Activated CD8-positive, alpha-beta memory T cell treated with anti-CD3 and anti-CD28 coated beads, Interleukin-2, amount 50 U/mL, for 48 hours (primary cell): ENCODE measurements at regions not wholly inside any gene's neighbourhood (a gene's known extent, or its start where the extent isn't known, plus 50 kb on each side); places are given as distances from the start of the nearest gene placed in this dataset.

Experiments used
- DNase-seq: peaks from one replicate; pipeline ENCODE4 v3.0.0-alpha.2; 2020

DNA sequence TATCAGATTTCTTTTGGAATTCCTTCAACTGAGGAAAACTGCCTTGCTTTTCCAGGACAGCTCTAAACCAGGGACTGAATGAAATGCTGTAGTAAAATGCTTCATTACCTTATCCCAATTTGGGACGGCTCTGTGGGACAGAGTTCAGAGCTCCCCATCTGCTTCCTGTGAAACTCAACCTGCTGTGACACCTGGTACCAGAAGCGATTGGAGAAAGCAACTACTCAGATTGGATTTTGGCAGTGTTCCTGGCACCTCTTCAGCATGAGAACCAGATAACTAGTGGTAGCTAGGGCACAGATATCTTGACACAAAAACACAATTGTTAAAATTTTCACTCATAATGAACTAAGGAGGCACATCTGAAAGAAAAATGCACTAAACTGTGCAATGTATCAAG, 539.1 kb downstream of the SI start:
- no peak for DNase-seq

DNA sequence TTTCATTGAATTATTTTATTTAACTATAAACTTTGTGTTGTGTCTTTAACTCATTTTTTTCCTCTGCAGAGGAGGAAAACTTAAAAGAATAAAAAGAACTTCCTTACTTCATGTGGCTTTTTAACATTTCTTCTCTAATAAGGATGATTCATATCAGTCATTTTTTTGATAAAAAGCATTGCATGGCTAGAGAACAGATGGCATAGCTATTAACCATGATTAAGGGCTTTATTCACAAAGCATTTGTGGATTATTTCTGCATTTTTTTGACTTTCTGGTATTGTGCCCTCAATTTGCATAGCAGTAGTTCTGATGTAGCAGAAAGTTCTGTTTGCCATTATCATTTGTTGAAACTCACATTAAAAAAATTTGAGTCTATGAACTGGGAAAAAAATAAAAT, 540.8 kb downstream of the SI start:
- DNase-seq, result no peak

- DNase-seq, result no peak
These were observed 545.0 kb downstream of the SI start for GRCh38 chr3:164533275-164533674.

- no peak for DNase-seq
These were observed 552.0 kb downstream of the SI start for GRCh38 chr3:164526250-164526649.

DNA sequence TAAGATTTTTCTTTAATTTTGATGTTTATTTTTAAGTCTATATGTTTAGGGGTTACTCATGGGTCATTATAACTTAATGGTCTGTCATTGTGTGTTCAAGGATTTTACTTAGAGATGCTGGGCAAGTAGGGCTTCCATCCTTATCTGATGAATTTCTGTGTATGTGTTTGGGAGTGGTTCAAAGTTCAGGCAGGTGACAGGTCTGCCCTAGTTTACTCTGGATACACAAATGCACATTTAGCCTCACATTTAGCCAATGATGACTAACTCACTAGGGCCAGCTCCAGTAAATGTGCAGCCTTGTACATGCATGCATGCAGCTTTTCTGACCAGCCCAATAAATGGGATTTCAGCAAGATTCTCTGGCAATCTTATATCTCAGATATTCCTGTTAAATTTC, 554.1 kb downstream of the SI start:
- DNase-seq, result no peak

DNA sequence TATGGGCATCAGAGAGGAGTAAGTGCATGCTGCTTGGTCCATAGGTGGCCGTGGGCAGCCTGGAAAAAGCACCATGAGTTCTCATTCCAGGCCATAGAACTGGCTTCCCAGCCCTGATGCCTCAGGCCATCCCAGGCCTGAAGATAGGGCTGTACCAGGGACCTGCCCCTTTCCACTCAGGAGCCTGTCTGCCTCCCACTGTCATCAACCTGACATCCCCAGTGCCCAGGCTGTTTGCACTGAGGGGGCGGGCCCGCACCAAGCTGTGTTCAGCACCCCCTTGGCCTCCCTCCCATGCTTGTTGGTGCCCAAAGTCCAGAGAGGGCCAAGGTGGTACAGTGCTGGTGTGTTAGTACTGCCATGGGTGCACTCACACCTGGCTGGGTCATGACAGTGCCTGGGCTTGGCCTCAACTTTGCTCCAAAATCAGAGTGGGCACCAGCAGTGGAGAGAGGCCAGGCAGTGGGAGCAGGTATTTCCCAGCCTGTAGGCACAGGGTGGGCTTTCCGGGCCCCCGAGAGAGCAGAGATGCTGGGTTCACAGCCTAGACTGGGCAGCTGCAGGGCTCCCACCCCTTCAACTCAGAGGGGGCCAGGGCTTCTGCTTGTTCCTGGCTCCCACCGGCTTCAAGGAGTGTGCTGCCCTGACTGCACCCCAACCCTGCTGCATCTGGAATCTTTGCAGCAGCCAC, 556.1 kb downstream of the SI start:
- DNase-seq, result no peak

- no peak for DNase-seq
These were observed 556.7 kb downstream of the SI start for GRCh38 chr3:164521644-164522043.

- no peak for DNase-seq
These were observed 557.2 kb downstream of the SI start for GRCh38 chr3:164521139-164521538.

DNA sequence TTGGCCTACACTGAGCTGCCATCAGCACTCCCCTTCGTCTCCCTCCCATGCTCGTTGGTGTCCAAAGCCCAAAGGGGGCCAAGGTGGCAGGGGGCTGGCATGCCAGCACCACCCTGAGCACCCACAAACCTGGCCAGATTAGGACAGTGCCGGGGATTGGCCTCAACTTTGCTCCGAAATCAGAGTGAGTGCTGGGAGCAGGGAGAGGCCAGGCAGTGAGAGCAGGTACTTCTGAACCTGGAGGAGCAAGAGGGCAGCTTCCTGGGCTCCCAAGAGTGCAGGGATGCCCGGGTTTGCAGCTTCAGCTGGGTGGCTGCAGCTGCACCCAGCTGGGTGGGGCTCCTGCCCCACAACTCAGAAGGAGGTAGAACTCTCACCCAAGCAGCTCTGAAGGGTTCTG, 563.0 kb downstream of the SI start:
- DNase-seq, result no peak

GRCh38 chr3:164514576-164514975, 563.7 kb downstream of the SI start:
- DNase-seq, result no peak

GRCh38 chr3:164507886-164508285, 570.4 kb downstream of the SI start:
- no peak for DNase-seq

GRCh38 chr3:164498917-164499316, 579.4 kb downstream of the SI start:
- DNase-seq, result no peak

DNA sequence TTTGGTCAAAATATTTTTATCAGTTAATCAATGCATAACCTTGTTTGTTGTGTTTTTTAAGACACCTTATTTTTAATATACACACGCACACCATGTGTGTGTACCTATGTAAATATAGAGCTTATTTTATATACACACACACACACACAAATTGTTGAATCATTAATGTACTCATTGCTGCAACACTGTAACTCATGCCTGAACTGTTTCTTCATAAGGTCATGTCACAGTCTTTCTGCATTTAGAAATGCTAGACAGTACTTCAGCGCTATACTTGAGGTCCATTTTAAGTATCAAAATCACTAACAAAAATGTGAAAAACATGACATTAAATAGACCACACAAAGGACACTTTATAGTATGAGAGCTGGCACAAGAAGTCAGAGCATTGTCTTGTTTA, 589.4 kb downstream of the SI start:
- DNase-seq, result no peak

GRCh38 chr3:164486150-164486549, 592.1 kb downstream of the SI start:
- no peak for DNase-seq

GRCh38 chr3:164479978-164480377, 598.3 kb downstream of the SI start:
- no peak for DNase-seq

- DNase-seq, result no peak
These were observed 598.9 kb downstream of the SI start for GRCh38 chr3:164479406-164479805.

DNA sequence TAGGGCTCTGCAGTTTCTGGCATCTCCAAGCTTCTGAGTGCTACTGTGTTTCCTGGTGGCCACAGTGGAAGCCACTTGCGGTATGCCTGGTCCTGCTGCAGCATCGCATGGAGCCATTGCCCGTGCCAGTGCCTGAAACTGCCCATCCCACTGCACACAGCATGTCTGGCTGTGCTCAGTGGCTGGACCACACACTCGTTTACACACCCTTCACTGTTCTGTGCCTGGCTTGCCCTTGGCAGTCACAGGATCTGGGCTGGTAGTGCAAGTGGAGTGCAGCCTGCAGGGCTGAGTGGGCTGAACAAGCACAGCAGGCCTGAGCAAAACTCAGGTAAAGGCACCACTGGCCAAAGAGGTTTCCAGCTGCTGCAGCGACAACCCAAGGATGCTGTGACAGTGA, 600.0 kb downstream of the SI start:
- no peak for DNase-seq

DNA sequence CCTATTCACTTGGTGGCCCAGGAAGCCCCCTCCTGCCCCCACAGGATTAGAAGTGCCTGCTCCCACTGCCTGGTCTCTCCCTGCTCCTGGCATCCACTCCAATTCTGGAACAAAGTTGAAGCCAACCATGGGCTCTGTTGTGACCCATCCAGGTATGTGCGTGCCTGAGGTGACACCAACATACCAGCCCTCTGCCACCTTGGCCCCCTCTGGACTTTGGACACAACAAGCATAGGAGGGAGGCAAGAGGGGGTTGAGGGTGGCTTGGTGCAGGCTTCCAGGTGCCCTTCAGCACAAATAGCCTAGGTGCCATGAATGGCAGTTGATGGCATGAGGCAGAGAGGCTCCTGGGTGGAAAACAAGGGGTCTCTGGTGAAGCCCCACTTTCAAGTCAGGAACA, 600.9 kb downstream of the SI start:
- DNase-seq, result no peak

GRCh38 chr3:164476631-164477030, 601.7 kb downstream of the SI start:
- DNase-seq, result no peak

DNA sequence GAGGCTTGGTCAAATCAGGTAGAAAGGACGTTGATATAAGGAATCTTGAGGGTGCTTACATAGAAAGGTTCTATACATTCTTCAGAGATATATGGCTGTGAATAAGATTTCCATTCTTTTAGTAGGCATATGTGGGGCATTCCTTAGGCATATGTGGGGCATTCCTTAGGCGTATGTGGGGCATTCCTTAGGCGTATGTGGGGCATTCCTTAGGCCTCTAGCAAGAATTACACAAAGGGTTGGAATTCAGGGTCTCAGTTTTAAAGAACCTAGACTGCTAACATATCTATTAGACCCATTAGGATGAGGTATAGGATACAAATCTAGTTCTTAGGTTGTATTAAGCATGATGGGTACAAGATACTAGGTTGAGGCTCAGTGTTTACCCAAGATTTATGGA, 607.8 kb downstream of the SI start:
- no peak for DNase-seq

DNA sequence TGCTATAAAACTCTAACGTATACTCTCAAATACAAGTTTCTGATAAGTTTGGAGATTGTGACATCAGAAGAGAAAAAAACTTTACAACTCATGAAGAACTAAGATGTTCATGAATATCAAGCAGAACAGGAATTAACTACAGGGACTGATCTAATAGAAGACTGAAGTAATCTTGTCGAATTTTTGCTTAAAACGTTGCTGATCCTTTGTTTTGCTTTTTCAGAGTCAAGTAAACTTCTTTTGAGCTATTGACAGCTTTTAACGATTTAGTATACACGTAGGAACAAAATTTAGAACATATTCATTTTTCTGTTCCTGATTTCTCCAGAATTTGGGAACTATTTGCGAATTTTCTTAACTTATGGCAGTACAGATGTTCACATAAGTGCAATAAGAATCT, 610.2 kb downstream of the SI start:
- DNase-seq, result no peak

- DNase-seq, result no peak
These were observed 611.3 kb downstream of the SI start for GRCh38 chr3:164467007-164467406.

- no peak for DNase-seq
These were observed 613.1 kb downstream of the SI start for GRCh38 chr3:164465172-164465571.

DNA sequence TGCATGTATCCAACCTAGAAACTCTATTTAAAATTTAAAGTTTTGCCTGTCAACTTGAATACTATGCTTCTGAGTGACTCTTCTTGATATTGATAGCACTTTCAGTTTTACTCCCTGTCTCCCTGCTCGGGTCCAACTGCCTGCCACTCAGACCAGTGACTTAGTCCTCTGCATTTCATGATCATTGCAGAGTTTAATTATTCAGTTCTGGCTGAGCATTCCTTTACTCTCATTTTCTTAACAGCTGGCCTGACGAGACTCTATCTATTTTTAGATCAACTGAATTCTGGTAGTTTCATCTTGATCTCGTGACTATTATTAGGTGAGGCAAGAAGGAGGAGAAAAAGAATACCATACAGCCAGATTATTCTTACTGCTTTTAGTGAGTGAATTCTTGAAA, 617.4 kb downstream of the SI start:
- no peak for DNase-seq

- DNase-seq, result no peak
These were observed 618.7 kb downstream of the SI start for GRCh38 chr3:164459521-164460151.
